Muscle layer of colon (tissue), 2 donors: ENCODE measurements at regions not wholly inside any gene's neighbourhood (a gene's known extent, or its start where the extent isn't known, plus 50 kb on each side); places are given as distances from the start of the nearest gene placed in this dataset.

Experiments used
- H3K27ac ChIP-seq: one replicate; pipeline ENCODE4 v1.7.0; 2013; ENCODE audit warnings: low read depth, mild to moderate bottlenecking, low read length, moderate library complexity
- H3K27me3 ChIP-seq, 2 donors: one replicate each; pipeline ENCODE4 v1.7.0; 2013; ENCODE audit warnings: low read length in 2 of 2, mild to moderate bottlenecking in 2 of 2; ENCODE audit not compliant: insufficient read depth in 2 of 2, control insufficient read depth in 1 of 2
- H3K36me3 ChIP-seq: one replicate; pipeline ENCODE4 v1.7.0; 2013; ENCODE audit warnings: mild to moderate bottlenecking, low read length; ENCODE audit not compliant: insufficient read depth
- H3K4me1 ChIP-seq: one replicate; pipeline ENCODE4 v1.7.0; 2013; ENCODE audit warnings: mild to moderate bottlenecking, low read length; ENCODE audit not compliant: insufficient read depth
- H3K4me3 ChIP-seq, 2 donors: one replicate each; pipeline ENCODE4 v1.7.0; 2013; ENCODE audit warnings: low read length in 2 of 2, low read depth in 1 of 2, mild to moderate bottlenecking in 1 of 2, moderate library complexity in 1 of 2
- H3K9ac ChIP-seq: one replicate; pipeline ENCODE4 v1.7.0; 2013; ENCODE audit warnings: low read length
- H3K9me3 ChIP-seq: one replicate; pipeline ENCODE4 v1.7.0; 2013; ENCODE audit warnings: mild to moderate bottlenecking, low read length
- donor health status: abdominal sarcoma.
- donor health status: Adenocarcinoma of cecum.

- H3K36me3 ChIP-seq = no peaks in the 10 kb centered on the region
These were observed 1234.9 kb upstream of the CITED2 start for GRCh38 chr6:140609321-140609720.

GRCh38 chr6:140604786-140605185 lies 1230.3 kb upstream of the CITED2 start:
- Histone ChIP-seq H3K27ac (no peak overlapping the region), H3K4me1 (peaks cover 4% of the 10 kb centered on the region), H3K36me3 (no peaks in the 10 kb centered on the region), H3K27me3 (no peaks in the 10 kb centered on the region), H3K9me3 (no peaks in the 10 kb centered on the region), H3K9ac (no peak overlapping the region), H3K4me3 (no peak overlapping the region)

More at GRCh38 chr6:140609321-140609720, 1234.9 kb upstream of the CITED2 start:
- no peaks in the 10 kb centered on the region for H3K4me1 ChIP-seq
- no peak overlapping the region for H3K9ac ChIP-seq
- no peaks in the 10 kb centered on the region for H3K27me3 ChIP-seq
- no peak overlapping the region for H3K4me3 ChIP-seq
- no peak overlapping the region for H3K27ac ChIP-seq
- no peaks in the 10 kb centered on the region for H3K9me3 ChIP-seq

GRCh38 chr6:140602431-140603248 lies 1228.2 kb upstream of the CITED2 start:
- peaks cover 4% of the 10 kb centered on the region for H3K4me1 ChIP-seq
- H3K9ac ChIP-seq = no peak overlapping the region
- no peaks in the 10 kb centered on the region for H3K9me3 ChIP-seq
- H3K27me3 ChIP-seq = no peaks in the 10 kb centered on the region
- no peak overlapping the region for H3K27ac ChIP-seq
- no peaks in the 10 kb centered on the region for H3K36me3 ChIP-seq
- no peak overlapping the region for H3K4me3 ChIP-seq

GRCh38 chr6:140601021-140601808 lies 1226.8 kb upstream of the CITED2 start:
- Histone ChIP-seq H3K9ac (no peak overlapping the region), H3K36me3 (no peaks in the 10 kb centered on the region), H3K9me3 (no peaks in the 10 kb centered on the region), H3K4me1 (peaks cover 4% of the 10 kb centered on the region), H3K27ac (no peak overlapping the region), H3K27me3 (no peaks in the 10 kb centered on the region), H3K4me3 (no peak overlapping the region)

- no peaks in the 10 kb centered on the region for H3K27me3 ChIP-seq
- H3K27ac ChIP-seq = no peak overlapping the region
- H3K4me1 ChIP-seq = peaks cover 4% of the 10 kb centered on the region
These were observed 1225.5 kb upstream of the CITED2 start for GRCh38 chr6:140599916-140600315.

GRCh38 chr6:140597181-140597580 lies 1222.7 kb upstream of the CITED2 start:
- Histone ChIP-seq H3K4me3 (no peak overlapping the region), H3K9ac (no peak overlapping the region), H3K9me3 (no peaks in the 10 kb centered on the region), H3K36me3 (no peaks in the 10 kb centered on the region), H3K27ac (no peak overlapping the region), H3K4me1 (peaks cover 4% of the 10 kb centered on the region), H3K27me3 (no peaks in the 10 kb centered on the region)

More at GRCh38 chr6:140599916-140600315, 1225.5 kb upstream of the CITED2 start:
- Histone ChIP-seq H3K9ac (no peak overlapping the region), H3K36me3 (no peaks in the 10 kb centered on the region), H3K4me3 (no peak overlapping the region), H3K9me3 (no peaks in the 10 kb centered on the region)

- H3K9ac ChIP-seq = no peak overlapping the region
- H3K27me3 ChIP-seq = no peaks in the 10 kb centered on the region
- no peaks in the 10 kb centered on the region for H3K9me3 ChIP-seq
- no peaks in the 10 kb centered on the region for H3K36me3 ChIP-seq
- H3K27ac ChIP-seq = no peak overlapping the region
- peaks cover under 1% of the 10 kb centered on the region for H3K4me1 ChIP-seq
- no peak overlapping the region for H3K4me3 ChIP-seq
These were observed 1220.3 kb upstream of the CITED2 start for GRCh38 chr6:140594806-140595128.

GRCh38 chr6:140592877-140593276 lies 1218.4 kb upstream of the CITED2 start:
- Histone ChIP-seq H3K9me3 (no peaks in the 10 kb centered on the region), H3K4me1 (no peaks in the 10 kb centered on the region), H3K4me3 (no peak overlapping the region), H3K36me3 (no peaks in the 10 kb centered on the region), H3K27ac (no peak overlapping the region), H3K27me3 (no peaks in the 10 kb centered on the region), H3K9ac (no peak overlapping the region)

GRCh38 chr6:140590641-140591040 lies 1216.2 kb upstream of the CITED2 start:
- H3K36me3 ChIP-seq = no peaks in the 10 kb centered on the region

GRCh38 chr6:140586426-140587061 lies 1212.1 kb upstream of the CITED2 start:
- Histone ChIP-seq H3K27me3 (no peaks in the 10 kb centered on the region), H3K4me3 (no peak overlapping the region), H3K36me3 (no peaks in the 10 kb centered on the region), H3K9me3 (no peaks in the 10 kb centered on the region), H3K9ac (no peak overlapping the region), H3K4me1 (no peaks in the 10 kb centered on the region), H3K27ac (no peak overlapping the region)

More at GRCh38 chr6:140590641-140591040, 1216.2 kb upstream of the CITED2 start:
- Histone ChIP-seq H3K4me3 (no peak overlapping the region), H3K4me1 (no peaks in the 10 kb centered on the region), H3K9ac (no peak overlapping the region), H3K27ac (no peak overlapping the region), H3K9me3 (no peaks in the 10 kb centered on the region), H3K27me3 (no peaks in the 10 kb centered on the region)

- Histone ChIP-seq H3K9ac (no peak overlapping the region), H3K9me3 (no peaks in the 10 kb centered on the region), H3K4me3 (no peak overlapping the region), H3K27me3 (no peaks in the 10 kb centered on the region), H3K4me1 (no peaks in the 10 kb centered on the region), H3K36me3 (no peaks in the 10 kb centered on the region), H3K27ac (no peak overlapping the region)
These were observed 1207.2 kb upstream of the CITED2 start for GRCh38 chr6:140581601-140582000.
